ENCODE measurements at regions not wholly inside any gene's neighbourhood (a gene's known extent, or its start where the extent isn't known, plus 50 kb on each side); places are given as distances from the start of the nearest gene placed in this dataset.
"Not testable (repeated sequence)": the region's sequence is repeated elsewhere in the genome, so short reads cannot be mapped to it uniquely, and the experiment has no call there.

DNA sequence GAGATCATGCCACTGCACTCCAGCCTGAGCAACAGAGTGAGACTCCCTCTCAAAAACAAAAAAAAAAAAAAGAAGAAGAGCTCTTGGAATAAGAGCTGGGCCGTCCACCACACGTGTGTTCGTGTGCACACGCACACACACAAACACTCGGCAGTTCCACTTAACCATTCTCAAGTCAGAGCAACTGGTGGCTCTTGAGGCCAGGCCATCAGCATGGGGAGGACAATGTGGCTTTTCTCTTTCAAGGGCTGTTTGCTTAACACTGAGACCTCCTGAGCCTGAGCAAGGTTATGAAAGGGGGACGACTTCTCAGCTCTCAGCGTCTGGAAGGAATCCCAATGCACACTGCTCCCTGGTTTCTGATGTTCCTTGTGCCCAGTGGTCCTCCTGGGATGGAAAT is 444.9 kb downstream of the SOX9 start:
- no peak for DNase-seq

GRCh38 chr17:72566671-72567484 is 446.1 kb downstream of the SOX9 start:
- no peak for DNase-seq

- DNase-seq: peak; percentile 36
Measured at GRCh38 chr17:72567774-72568173, 447.0 kb downstream of the SOX9 start.

DNA sequence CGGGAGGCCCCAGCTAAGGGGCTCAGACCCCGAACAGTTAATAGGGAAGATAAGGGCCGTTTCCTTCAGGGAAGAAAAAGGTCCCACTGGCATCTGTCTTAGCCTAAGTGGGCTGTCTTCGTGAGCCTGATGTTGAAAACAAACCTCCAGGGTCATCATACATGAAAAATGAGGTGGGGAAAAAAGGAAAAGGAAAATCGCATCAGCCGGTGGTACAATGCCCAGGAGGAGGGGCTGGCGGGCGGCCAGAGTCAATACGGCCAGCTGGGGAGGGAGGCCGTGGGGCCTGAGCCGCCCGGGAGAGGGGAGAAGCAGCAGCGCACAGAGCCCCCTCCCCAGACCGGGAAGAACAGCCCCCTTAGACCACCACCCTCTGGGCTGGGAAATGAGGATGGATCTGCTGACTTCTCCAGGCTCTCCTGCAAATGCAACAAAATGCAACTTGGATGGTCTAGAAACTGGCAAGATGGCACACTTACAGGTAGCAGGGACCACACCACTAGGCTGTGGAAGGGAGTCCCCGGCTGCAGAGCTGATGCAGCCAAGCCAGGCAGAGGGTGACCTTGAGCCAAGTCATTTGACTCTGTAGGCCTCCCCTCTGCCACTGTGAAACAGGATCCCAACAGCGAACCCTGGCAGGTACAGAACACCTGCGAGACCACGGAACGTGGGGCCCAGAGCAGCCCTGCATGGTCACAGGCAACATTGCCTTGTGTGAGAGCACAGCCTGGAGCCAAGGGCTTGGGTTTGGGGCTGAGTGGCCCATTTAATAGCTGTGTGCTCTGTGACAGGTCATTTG is 448.5 kb downstream of the SOX9 start:
- DNase-seq: peak; percentile 39

DNA sequence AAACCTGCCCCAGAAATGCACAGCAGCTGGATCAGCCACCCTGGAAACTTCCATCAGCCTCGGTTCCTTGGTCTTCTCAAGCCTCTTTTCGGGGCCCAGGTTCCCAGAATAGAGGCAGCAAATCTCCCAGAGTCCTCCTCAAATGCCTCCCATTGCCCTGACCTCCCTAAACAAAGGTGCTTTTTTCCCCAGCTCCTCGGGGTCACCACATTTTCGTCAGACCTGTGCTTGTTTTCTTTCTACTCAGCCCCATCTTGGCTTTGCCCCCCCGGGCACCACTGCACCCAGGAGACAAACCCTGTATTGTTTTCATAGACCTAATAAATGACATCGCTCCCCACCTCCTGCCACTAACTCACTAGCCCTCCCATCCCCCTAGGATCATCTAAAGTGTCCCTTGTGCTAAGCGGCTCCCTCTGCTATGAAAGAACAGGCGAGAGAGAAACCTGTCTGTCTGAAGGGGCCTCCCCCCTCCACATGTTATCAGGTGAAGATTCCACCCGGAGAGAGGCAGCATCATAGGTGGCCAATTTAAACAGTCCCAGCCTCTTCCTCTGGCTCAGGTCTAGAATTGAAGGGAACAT is 451.1 kb downstream of the SOX9 start:
- no peak for DNase-seq

- no peak for DNase-seq
Measured at GRCh38 chr17:72572604-72573491, 452.0 kb downstream of the SOX9 start.

GRCh38 chr17:72573492-72573801 is 452.6 kb downstream of the SOX9 start:
- not testable (repeated sequence) for DNase-seq

DNA sequence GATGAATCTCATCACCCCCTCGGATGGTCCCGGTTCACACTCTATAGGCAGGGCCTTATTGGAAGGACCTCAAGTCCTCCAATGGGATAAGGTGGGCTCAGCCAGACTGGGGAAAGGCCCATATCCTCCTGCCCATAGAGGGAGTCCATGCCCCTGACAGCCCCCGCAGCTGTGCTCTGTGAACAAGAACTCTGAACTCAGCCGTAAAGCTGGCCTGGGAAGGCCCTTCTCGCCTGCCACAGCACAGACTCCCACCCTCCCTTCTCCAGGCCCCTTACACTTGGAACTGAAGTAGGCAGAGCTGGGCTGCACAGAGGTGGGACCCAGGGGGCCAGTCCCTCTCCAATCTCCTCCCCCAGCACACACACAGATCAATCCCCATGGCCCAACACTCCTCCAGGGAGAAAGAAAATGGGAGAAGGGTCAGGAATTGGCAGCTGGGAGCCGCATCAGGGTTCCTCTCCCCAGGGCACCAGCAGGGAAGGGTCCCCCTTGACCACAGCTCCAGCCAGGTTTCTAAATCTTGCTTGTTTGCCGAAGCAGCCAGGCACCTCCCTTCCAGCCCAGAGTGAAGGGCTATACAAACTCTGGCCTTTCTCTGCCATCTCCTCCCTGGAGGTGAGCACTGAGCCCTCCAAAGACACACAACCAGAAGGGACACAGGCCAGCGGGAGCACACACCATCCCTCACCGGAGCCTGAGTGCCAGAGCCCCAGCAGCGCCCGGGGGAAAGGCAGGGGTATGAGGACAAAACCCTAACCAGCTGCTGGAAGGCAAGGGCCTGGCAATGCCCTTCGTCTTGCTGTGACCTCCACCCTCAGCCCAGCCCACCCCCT is 454.1 kb downstream of the SOX9 start:
- no peak for DNase-seq

GRCh38 chr17:72575542-72576233 is 454.9 kb downstream of the SOX9 start:
- no peak for DNase-seq

DNA sequence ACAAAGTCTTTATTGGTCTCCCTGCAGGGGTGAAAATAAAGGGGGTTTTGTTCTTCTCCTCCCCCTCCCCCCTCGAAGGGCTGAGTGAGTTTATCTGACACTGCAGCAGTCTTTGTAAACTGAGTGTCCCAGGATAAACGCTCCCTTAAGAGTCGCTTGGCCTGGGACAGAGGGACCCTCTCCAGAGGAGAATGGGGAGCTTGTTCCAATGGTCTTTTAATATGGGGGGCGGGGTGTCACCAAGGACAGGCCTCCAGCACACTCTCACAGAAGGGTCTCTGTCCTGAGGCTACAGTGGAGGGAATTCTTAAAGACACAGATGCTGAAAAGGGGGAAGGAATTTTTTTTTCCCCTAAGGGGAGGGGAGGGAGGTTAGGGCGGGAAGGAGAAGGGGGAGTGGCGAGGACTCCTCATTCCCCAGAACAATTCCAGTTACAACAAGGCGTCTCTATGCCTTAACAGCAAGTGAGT is 455.5 kb downstream of the SOX9 start:
- DNase-seq: no peak

DNA sequence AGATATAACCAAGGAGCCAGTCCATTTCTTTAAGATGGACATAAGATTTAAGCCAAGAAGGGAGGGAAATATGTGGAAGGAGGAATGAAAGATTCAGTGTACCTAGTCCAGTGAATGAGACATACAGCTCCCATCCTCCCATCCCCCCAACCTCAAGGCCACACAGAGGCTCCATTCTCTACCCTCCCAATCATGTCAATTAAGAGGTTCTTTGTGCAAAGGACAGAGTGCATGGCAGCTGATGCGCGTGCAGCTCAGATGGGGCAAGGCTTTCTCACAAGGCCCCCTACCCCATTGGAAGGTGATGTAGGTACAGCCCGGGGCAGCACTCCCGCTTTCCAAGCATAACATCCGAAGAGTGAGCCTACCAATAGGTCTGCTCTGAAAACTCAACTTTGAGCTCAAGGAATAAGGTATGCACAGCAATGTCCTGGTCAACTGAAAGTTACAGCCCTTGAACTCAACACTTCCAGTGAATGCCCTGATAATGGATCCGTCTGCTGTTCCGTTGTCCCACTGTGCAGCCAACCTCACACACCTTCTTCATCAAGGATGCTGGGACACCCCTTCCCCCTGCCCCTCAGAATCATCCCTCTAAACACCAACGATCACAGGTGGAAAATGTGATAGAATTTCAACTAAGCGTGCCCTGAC is 458.1 kb downstream of the SOX9 start:
- DNase-seq: no peak

DNA sequence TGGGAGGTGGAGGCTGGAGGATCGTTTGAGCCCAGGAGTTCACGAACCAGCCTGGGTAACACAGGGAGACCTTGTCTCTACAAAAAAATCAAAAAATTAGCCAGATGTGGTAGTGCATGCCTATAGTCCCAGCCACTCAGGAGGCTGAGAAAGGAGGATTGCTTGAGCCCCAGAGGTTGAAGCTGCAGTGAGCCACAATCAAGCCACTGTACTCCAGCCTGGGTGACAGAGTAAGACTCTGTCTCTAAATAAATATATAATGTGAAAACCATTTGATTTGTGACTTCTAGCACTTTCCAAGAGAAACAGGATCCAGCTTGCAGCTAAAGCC is 459.1 kb downstream of the SOX9 start:
- no peak for DNase-seq

DNA sequence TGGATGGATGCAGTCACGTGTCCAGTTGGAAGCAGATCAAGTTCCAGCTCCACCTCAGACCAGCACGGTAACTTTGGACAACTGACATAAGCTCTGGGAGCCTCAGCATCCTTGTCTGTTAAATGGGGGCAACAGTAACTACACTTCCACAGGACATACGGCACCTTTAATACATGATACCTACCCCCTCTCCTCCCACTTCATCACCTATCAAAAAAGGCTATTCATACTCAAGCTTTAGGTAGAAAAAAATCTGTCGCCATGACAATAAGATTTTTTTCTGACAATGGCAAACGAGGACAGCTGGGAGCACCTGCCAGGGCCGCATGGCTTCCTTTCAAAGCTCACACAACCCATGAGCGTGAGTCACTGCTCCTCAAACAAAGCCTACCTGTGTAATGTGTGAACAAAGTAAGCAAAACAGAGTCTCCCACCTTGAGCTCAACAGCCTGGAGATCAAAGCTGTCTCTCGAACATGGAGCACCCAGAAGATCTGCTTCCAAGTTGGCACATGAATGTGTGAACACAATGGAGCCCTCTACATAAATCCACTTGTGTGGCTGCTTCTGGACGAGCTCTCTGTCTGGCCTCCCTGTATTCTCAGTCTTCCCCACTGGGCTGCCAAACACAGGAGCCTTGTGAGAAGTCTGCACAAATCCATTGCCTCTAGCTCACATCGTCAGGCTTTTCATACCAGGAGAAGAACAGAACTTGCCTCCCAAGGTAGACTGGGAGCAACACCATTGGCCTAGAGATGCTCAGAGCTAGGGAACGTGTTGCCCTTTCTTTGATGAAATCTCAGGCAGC is 459.7 kb downstream of the SOX9 start:
- DNase-seq: peak; percentile 71

DNA sequence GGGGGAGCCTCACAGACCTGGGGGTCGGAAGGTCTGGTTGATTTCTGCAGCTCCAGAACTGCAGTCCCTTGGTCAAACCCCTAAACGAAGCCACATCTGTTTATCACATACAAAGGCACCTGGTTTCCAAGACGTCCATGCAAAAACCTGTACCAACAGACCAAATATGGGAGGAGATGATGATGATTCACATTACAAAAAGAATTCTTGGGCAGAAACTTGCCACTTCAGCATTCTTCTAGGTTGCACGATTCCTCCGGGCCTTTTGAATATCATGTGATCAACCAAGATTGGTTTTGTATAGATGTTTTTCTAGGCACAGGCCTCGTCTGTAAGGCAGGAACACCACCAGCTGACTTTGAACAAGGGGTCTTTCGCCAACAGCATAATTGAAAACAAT is 466.3 kb downstream of the SOX9 start:
- DNase-seq: no peak

DNA sequence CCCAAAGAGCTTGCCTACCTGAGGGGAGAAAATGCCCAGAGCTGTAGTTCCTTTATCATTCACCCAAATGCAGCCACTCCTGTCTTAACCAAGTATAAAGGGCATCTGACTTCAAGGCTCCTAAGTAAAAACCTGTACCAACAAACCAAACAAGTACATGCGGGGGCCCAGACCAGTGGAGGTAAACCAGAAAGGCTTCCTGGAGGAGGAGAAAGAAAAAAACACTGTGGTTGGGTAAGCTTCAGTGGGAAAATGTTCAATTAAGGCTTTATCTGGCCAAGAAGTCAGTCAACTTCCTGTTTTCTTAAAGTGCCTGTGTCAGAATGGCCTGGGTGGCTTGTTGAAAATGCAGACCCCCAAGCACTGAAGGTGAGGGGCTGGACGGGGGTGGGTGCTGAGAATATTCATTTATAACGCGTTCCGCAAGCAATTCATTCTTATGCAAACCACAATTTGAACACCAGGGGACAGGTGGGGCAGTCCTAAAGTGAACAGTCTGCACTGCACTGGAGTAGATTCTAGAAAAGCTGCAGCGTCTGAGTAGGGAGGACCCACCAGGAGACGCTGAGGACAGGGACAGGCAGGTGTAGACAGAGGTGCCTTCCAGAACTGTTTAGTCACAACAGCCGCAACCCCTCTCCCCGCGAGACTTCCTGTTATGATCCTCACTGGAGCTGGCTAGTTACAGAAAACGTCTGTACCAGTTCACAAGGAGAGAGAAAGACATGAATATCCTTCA is 467.1 kb downstream of the SOX9 start:
- peak; percentile 25 for DNase-seq

- no peak for DNase-seq
Measured at GRCh38 chr17:72588561-72588960, 467.7 kb downstream of the SOX9 start.

GRCh38 chr17:72588961-72589360 is 468.1 kb downstream of the SOX9 start:
- peak; percentile 52 for DNase-seq

DNA sequence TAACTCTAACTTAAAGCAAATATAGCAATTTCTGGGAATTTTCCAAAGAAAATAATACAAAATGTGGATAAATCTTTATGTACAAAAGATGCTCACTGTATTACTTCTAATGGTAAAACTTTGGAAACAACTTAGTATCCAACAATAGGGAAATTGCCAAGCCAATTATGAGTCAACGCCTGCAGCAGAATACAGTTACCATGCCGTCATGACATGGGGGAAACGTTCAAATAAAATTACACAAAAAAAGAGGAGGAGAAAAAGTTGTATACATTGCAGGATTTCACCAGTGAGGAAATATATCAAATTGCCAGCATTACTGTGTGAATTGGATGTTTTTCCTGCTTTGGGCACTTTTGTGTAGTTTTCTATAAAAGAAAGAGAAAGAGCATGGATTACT is 469.6 kb downstream of the SOX9 start:
- DNase-seq: no peak

- DNase-seq: no peak
Measured at GRCh38 chr17:72590882-72591281, 470.1 kb downstream of the SOX9 start.
